IPS-18a (cell line): ENCODE measurements at regions not wholly inside any gene's neighbourhood (a gene's known extent, or its start where the extent isn't known, plus 50 kb on each side); places are given as distances from the start of the nearest gene placed in this dataset.

ENCODE experiments used
- H3K27ac ChIP-seq: one replicate; pipeline ENCODE4 v1.5.1; 2013; ENCODE audit warnings: low read length
- H3K27me3 ChIP-seq: one replicate; pipeline ENCODE4 v1.6.1; 2013; ENCODE audit warnings: mild to moderate bottlenecking, low read length; ENCODE audit not compliant: control insufficient read depth, insufficient read depth
- H3K36me3 ChIP-seq: one replicate; pipeline ENCODE4 v1.6.1; 2013; ENCODE audit warnings: low read depth, low read length; ENCODE audit not compliant: control insufficient read depth
- H3K4me1 ChIP-seq: one replicate; pipeline ENCODE4 v1.6.1; 2013; ENCODE audit warnings: low read depth, low read length; ENCODE audit not compliant: control insufficient read depth
- H3K4me3 ChIP-seq: one replicate; pipeline ENCODE4 v1.5.1; 2013; ENCODE audit warnings: low read length
- H3K9ac ChIP-seq: one replicate; pipeline ENCODE4 v1.6.1; 2013; ENCODE audit warnings: mild to moderate bottlenecking, low read length, moderate library complexity
- H3K9me3 ChIP-seq: one replicate; pipeline ENCODE4 v1.6.1; 2013; ENCODE audit warnings: low read depth, low read length; ENCODE audit not compliant: control insufficient read depth

GRCh38 chr2:234266952-234267351 is 216.4 kb downstream of the SPP2 start:
- Histone ChIP-seq H3K9ac (no peak overlapping the region), H3K36me3 (no peaks in the 10 kb centered on the region), H3K4me1 (no peaks in the 10 kb centered on the region), H3K4me3 (no peak overlapping the region), H3K27me3 (no peaks in the 10 kb centered on the region), H3K27ac (no peak overlapping the region), H3K9me3 (no peaks in the 10 kb centered on the region)

GRCh38 chr2:234265206-234265605 is 214.7 kb downstream of the SPP2 start:
- no peak overlapping the region for H3K4me3 ChIP-seq
- no peak overlapping the region for H3K9ac ChIP-seq
- no peaks in the 10 kb centered on the region for H3K36me3 ChIP-seq
- no peaks in the 10 kb centered on the region for H3K27me3 ChIP-seq
- H3K4me1 ChIP-seq, result no peaks in the 10 kb centered on the region
- H3K9me3 ChIP-seq, result no peaks in the 10 kb centered on the region
- no peak overlapping the region for H3K27ac ChIP-seq

- Histone ChIP-seq H3K36me3 (no peaks in the 10 kb centered on the region), H3K4me3 (no peak overlapping the region), H3K27me3 (no peaks in the 10 kb centered on the region), H3K9ac (no peak overlapping the region), H3K27ac (no peak overlapping the region), H3K4me1 (no peaks in the 10 kb centered on the region), H3K9me3 (no peaks in the 10 kb centered on the region)
These were observed 211.2 kb downstream of the SPP2 start for GRCh38 chr2:234261736-234262135.

- Histone ChIP-seq H3K36me3 (no peaks in the 10 kb centered on the region), H3K4me3 (no peak overlapping the region), H3K27me3 (no peaks in the 10 kb centered on the region), H3K4me1 (no peaks in the 10 kb centered on the region), H3K9ac (no peak overlapping the region), H3K27ac (no peak overlapping the region), H3K9me3 (no peaks in the 10 kb centered on the region)
These were observed 208.9 kb downstream of the SPP2 start for GRCh38 chr2:234259440-234259839.

GRCh38 chr2:234258562-234259141 is 208.2 kb downstream of the SPP2 start:
- Histone ChIP-seq H3K36me3 (no peaks in the 10 kb centered on the region), H3K9ac (no peak overlapping the region), H3K27me3 (no peaks in the 10 kb centered on the region), H3K9me3 (no peaks in the 10 kb centered on the region), H3K4me1 (no peaks in the 10 kb centered on the region), H3K4me3 (no peak overlapping the region), H3K27ac (no peak overlapping the region)

- no peaks in the 10 kb centered on the region for H3K27me3 ChIP-seq
- H3K36me3 ChIP-seq, result no peaks in the 10 kb centered on the region
- no peaks in the 10 kb centered on the region for H3K4me1 ChIP-seq
- H3K9me3 ChIP-seq, result no peaks in the 10 kb centered on the region
- no peak overlapping the region for H3K27ac ChIP-seq
- H3K4me3 ChIP-seq, result no peak overlapping the region
- H3K9ac ChIP-seq, result no peak overlapping the region
These were observed 207.5 kb downstream of the SPP2 start for GRCh38 chr2:234257859-234258561.

- Histone ChIP-seq H3K4me3 (no peak overlapping the region), H3K27ac (no peak overlapping the region), H3K4me1 (no peaks in the 10 kb centered on the region), H3K36me3 (no peaks in the 10 kb centered on the region), H3K9ac (no peak overlapping the region), H3K9me3 (no peaks in the 10 kb centered on the region), H3K27me3 (no peaks in the 10 kb centered on the region)
These were observed 206.0 kb downstream of the SPP2 start for GRCh38 chr2:234256516-234256915.

- Histone ChIP-seq H3K4me1 (no peaks in the 10 kb centered on the region), H3K9me3 (no peaks in the 10 kb centered on the region)
These were observed 204.4 kb downstream of the SPP2 start for GRCh38 chr2:234254783-234255521.

GRCh38 chr2:234252772-234253171 is 202.3 kb downstream of the SPP2 start:
- Histone ChIP-seq H3K27me3 (no peaks in the 10 kb centered on the region), H3K36me3 (no peaks in the 10 kb centered on the region), H3K9ac (no peak overlapping the region), H3K4me1 (no peaks in the 10 kb centered on the region), H3K27ac (no peak overlapping the region), H3K9me3 (no peaks in the 10 kb centered on the region), H3K4me3 (no peak overlapping the region)

More at GRCh38 chr2:234254783-234255521, 204.4 kb downstream of the SPP2 start:
- Histone ChIP-seq H3K27ac (no peak overlapping the region), H3K27me3 (no peaks in the 10 kb centered on the region), H3K9ac (no peak overlapping the region), H3K4me3 (no peak overlapping the region), H3K36me3 (no peaks in the 10 kb centered on the region)

- Histone ChIP-seq H3K36me3 (no peaks in the 10 kb centered on the region), H3K9me3 (no peaks in the 10 kb centered on the region), H3K4me1 (no peaks in the 10 kb centered on the region), H3K27ac (no peak overlapping the region), H3K27me3 (no peaks in the 10 kb centered on the region), H3K4me3 (no peak overlapping the region), H3K9ac (no peak overlapping the region)
These were observed 201.1 kb downstream of the SPP2 start for GRCh38 chr2:234251326-234252271.

- no peak overlapping the region for H3K4me3 ChIP-seq
- no peaks in the 10 kb centered on the region for H3K9me3 ChIP-seq
- no peak overlapping the region for H3K9ac ChIP-seq
- no peaks in the 10 kb centered on the region for H3K36me3 ChIP-seq
- no peaks in the 10 kb centered on the region for H3K27me3 ChIP-seq
- no peak overlapping the region for H3K27ac ChIP-seq
- no peaks in the 10 kb centered on the region for H3K4me1 ChIP-seq
These were observed 200.4 kb downstream of the SPP2 start for GRCh38 chr2:234250926-234251325.
